BLaER1 treated with 17β-estradiol and CSF1 and Interleukin-3, amounts not matched to agents 10 nM and 100 nM (cell line): ENCODE measurements at regions not wholly inside any gene's neighbourhood (a gene's known extent, or its start where the extent isn't known, plus 50 kb on each side); places are given as distances from the start of the nearest gene placed in this dataset.

ENCODE experiments used
- H3K27ac ChIP-seq, 11 experiments: shearing (Covaris generic); formaldehyde crosslinking; 2 replicates each; pipeline ENCODE4 v1.8.1; 2022
- H3K27me3 ChIP-seq, 11 experiments: shearing (Covaris generic); formaldehyde crosslinking; 2 replicates each; pipeline ENCODE4 v1.8.1; 2022
- H3K36me3 ChIP-seq, 11 experiments: shearing (Covaris generic); formaldehyde crosslinking; 2 replicates each; pipeline ENCODE4 v1.8.1; 2022
- H3K4me1 ChIP-seq, 10 experiments: shearing (Covaris generic); formaldehyde crosslinking; 2 replicates each; pipeline ENCODE4 v1.8.1; 2022
- H3K4me2 ChIP-seq, 11 experiments: shearing (Covaris generic); formaldehyde crosslinking; 2 replicates each; pipeline ENCODE4 v1.8.1; 2022
- H3K4me3 ChIP-seq, 10 experiments: shearing (Covaris generic); formaldehyde crosslinking; 2 replicates each; pipeline ENCODE4 v1.8.1; 2022
- H3K9ac ChIP-seq, 11 experiments: shearing (Covaris generic); formaldehyde crosslinking; 2 replicates each; pipeline ENCODE4 v1.8.1; 2022
- H3K9me3 ChIP-seq, 11 experiments: shearing (Covaris generic); formaldehyde crosslinking; replicated peaks in 1 of 11; 2 replicates each; pipeline ENCODE4 v1.8.1; 2022
- H4K20me1 ChIP-seq, 11 experiments: shearing (Covaris generic); formaldehyde crosslinking; 2 replicates each; pipeline ENCODE4 v1.8.1; 2022
- Cebpa-rat ChIP-seq, 11 experiments: shearing (Covaris generic); IDR thresholded peaks; 2 replicates each; pipeline ENCODE4 v1.8.1; 2022

GRCh38 chr18:71995904-71996465 is 548.2 kb downstream of the CBLN2 start:
- no peak overlapping the region for H3K9ac ChIP-seq
- H3K4me3 ChIP-seq, result no peak overlapping the region
- no peaks in the 10 kb centered on the region for H3K36me3 ChIP-seq
- no peak overlapping the region for H3K4me2 ChIP-seq
- no peak overlapping the region for H3K27ac ChIP-seq
- no peaks in the 10 kb centered on the region for H3K9me3 ChIP-seq
- H3K27me3 ChIP-seq, result no peaks in the 10 kb centered on the region
- H3K4me1 ChIP-seq, result no peaks in the 10 kb centered on the region
- no peaks in the 10 kb centered on the region for H4K20me1 ChIP-seq
- TF ChIP-seq Cebpa-rat (IDR thresholded peaks at IDR 0.05), result no peak

- no peaks in the 10 kb centered on the region for H3K27me3 ChIP-seq
- no peak for TF ChIP-seq Cebpa-rat (IDR thresholded peaks at IDR 0.05)
- no peaks in the 10 kb centered on the region for H3K9me3 ChIP-seq
- no peak overlapping the region for H3K27ac ChIP-seq
- no peak overlapping the region for H3K9ac ChIP-seq
- no peak overlapping the region for H3K4me3 ChIP-seq
- no peak overlapping the region for H3K4me2 ChIP-seq
- no peaks in the 10 kb centered on the region for H3K36me3 ChIP-seq
- no peaks in the 10 kb centered on the region for H3K4me1 ChIP-seq
- H4K20me1 ChIP-seq, result no peaks in the 10 kb centered on the region
Measured at GRCh38 chr18:71994273-71994672, 549.9 kb downstream of the CBLN2 start.

- no peak for TF ChIP-seq Cebpa-rat (IDR thresholded peaks at IDR 0.05)
- H3K4me1 ChIP-seq, result no peaks in the 10 kb centered on the region
Measured at GRCh38 chr18:71989616-71990015, 554.5 kb downstream of the CBLN2 start.

GRCh38 chr18:71986351-71987050 is 557.6 kb downstream of the CBLN2 start:
- H3K4me1 ChIP-seq, result no peaks in the 10 kb centered on the region
- no peak overlapping the region for H3K4me3 ChIP-seq
- H3K9ac ChIP-seq, result no peak overlapping the region
- no peaks in the 10 kb centered on the region for H4K20me1 ChIP-seq
- no peak for TF ChIP-seq Cebpa-rat (IDR thresholded peaks at IDR 0.05)
- no peak overlapping the region for H3K27ac ChIP-seq
- H3K4me2 ChIP-seq, result no peak overlapping the region
- peaks cover 0 to 14% (median 6%) of the 10 kb centered on the region in 11 experiments; a peak in 7 of 22 replicates for H3K9me3 ChIP-seq
- no peaks in the 10 kb centered on the region for H3K27me3 ChIP-seq
- no peaks in the 10 kb centered on the region for H3K36me3 ChIP-seq

More at GRCh38 chr18:71989616-71990015, 554.5 kb downstream of the CBLN2 start:
- Histone ChIP-seq H3K27ac (no peak overlapping the region), H3K27me3 (no peaks in the 10 kb centered on the region), H3K4me3 (no peak overlapping the region), H3K9me3 (peaks cover 0 to 8% (median 3%) of the 10 kb centered on the region in 11 experiments; a peak in 7 of 22 replicates), H3K4me2 (no peak overlapping the region), H3K36me3 (no peaks in the 10 kb centered on the region), H3K9ac (no peak overlapping the region), H4K20me1 (no peaks in the 10 kb centered on the region)

GRCh38 chr18:71976744-71977143 is 567.4 kb downstream of the CBLN2 start:
- Histone ChIP-seq H3K9me3 (no peaks in the 10 kb centered on the region), H3K4me1 (no peaks in the 10 kb centered on the region), H3K4me3 (no peak overlapping the region), H3K27me3 (no peaks in the 10 kb centered on the region), H3K36me3 (no peaks in the 10 kb centered on the region), H3K9ac (no peak overlapping the region), H3K4me2 (no peak overlapping the region), H3K27ac (no peak overlapping the region), H4K20me1 (no peaks in the 10 kb centered on the region)
- no peak for TF ChIP-seq Cebpa-rat (IDR thresholded peaks at IDR 0.05)

- no peak overlapping the region for H3K4me2 ChIP-seq
- no peaks in the 10 kb centered on the region for H3K36me3 ChIP-seq
- no peak overlapping the region for H3K4me3 ChIP-seq
- TF ChIP-seq Cebpa-rat (IDR thresholded peaks at IDR 0.05), result no peak
- H3K4me1 ChIP-seq, result no peaks in the 10 kb centered on the region
- peaks cover 0 to 26% (median 0%) of the 10 kb centered on the region in 11 experiments; a peak in 5 of 22 replicates for H3K9me3 ChIP-seq
- H3K27me3 ChIP-seq, result no peaks in the 10 kb centered on the region
- no peak overlapping the region for H3K9ac ChIP-seq
- H3K27ac ChIP-seq, result no peak overlapping the region
- no peaks in the 10 kb centered on the region for H4K20me1 ChIP-seq
Measured at GRCh38 chr18:71966791-71967190, 577.4 kb downstream of the CBLN2 start.

- Histone ChIP-seq H3K4me1 (no peaks in the 10 kb centered on the region), H3K4me3 (no peak overlapping the region), H3K36me3 (no peaks in the 10 kb centered on the region), H4K20me1 (no peaks in the 10 kb centered on the region), H3K27ac (no peak overlapping the region), H3K27me3 (no peaks in the 10 kb centered on the region), H3K9ac (no peak overlapping the region), H3K9me3 (peaks cover 0 to 7% (median 0%) of the 10 kb centered on the region in 11 experiments; a peak in 2 of 22 replicates), H3K4me2 (no peak overlapping the region)
- TF ChIP-seq Cebpa-rat (IDR thresholded peaks at IDR 0.05), result no peak
Measured at GRCh38 chr18:71958605-71959004, 585.5 kb downstream of the CBLN2 start.

GRCh38 chr18:71951001-71951400 is 593.1 kb downstream of the CBLN2 start:
- Histone ChIP-seq H3K9me3 (no peaks in the 10 kb centered on the region), H4K20me1 (no peaks in the 10 kb centered on the region), H3K27ac (no peak overlapping the region), H3K4me2 (no peak overlapping the region), H3K36me3 (no peaks in the 10 kb centered on the region), H3K4me3 (no peak overlapping the region), H3K27me3 (no peaks in the 10 kb centered on the region), H3K4me1 (no peaks in the 10 kb centered on the region), H3K9ac (no peak overlapping the region)
- no peak for TF ChIP-seq Cebpa-rat (IDR thresholded peaks at IDR 0.05)

GRCh38 chr18:71942433-71942832 is 601.7 kb downstream of the CBLN2 start:
- Histone ChIP-seq H3K9me3 (no peaks in the 10 kb centered on the region), H3K27ac (no peak overlapping the region), H3K36me3 (no peaks in the 10 kb centered on the region), H3K9ac (no peak overlapping the region), H3K4me1 (no peaks in the 10 kb centered on the region), H4K20me1 (no peaks in the 10 kb centered on the region), H3K27me3 (no peaks in the 10 kb centered on the region), H3K4me2 (no peak overlapping the region), H3K4me3 (no peak overlapping the region)
- TF ChIP-seq Cebpa-rat (IDR thresholded peaks at IDR 0.05), result no peak

- H4K20me1 ChIP-seq, result no peaks in the 10 kb centered on the region
- no peak overlapping the region for H3K4me3 ChIP-seq
- no peak for TF ChIP-seq Cebpa-rat (IDR thresholded peaks at IDR 0.05)
- H3K9ac ChIP-seq, result no peak overlapping the region
- H3K4me2 ChIP-seq, result no peak overlapping the region
- no peaks in the 10 kb centered on the region for H3K4me1 ChIP-seq
- H3K9me3 ChIP-seq, result no peaks in the 10 kb centered on the region
- no peaks in the 10 kb centered on the region for H3K36me3 ChIP-seq
- H3K27ac ChIP-seq, result no peak overlapping the region
- no peaks in the 10 kb centered on the region for H3K27me3 ChIP-seq
Measured at GRCh38 chr18:71939483-71939882, 604.7 kb downstream of the CBLN2 start.
